ENCODE measurements at regions not wholly inside any gene's neighbourhood (a gene's known extent, or its start where the extent isn't known, plus 50 kb on each side); places are given as distances from the start of the nearest gene placed in this dataset.
"Not testable (repeated sequence)": the region's sequence is repeated elsewhere in the genome, so short reads cannot be mapped to it uniquely, and the experiment has no call there.

DNA sequence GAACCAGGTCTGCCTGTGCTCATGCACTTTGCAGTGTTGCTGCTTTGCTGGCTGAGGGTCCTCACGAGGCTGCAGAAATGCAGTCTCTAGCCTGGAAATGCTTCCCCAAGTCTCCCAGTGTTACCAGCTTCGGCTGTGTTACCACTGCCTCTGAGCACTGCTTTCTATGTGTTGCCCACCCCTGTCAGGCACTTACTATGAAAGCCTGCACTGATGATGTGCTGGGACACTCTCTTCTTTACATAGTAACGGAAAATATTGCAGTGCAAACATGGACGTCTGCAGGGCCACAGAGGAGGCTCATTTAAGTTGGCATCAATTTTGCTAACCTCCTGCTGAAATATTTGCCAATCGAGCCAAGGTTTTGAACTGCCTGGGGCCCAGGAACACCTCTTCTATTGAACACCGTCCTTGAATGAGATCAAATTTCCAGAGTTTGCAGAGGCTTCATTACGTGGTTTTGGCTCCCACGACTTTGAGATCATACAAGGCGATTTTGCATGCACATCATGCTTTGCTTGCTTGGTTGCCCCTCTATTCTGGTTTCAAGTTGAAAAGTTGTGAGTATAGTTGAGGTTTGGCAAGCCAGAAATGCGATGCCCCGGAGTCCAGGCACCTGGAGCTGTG, 404.7 kb upstream of the PODXL start:
- no peak for DNase-seq (ENCODE audit: low read depth)

DNA sequence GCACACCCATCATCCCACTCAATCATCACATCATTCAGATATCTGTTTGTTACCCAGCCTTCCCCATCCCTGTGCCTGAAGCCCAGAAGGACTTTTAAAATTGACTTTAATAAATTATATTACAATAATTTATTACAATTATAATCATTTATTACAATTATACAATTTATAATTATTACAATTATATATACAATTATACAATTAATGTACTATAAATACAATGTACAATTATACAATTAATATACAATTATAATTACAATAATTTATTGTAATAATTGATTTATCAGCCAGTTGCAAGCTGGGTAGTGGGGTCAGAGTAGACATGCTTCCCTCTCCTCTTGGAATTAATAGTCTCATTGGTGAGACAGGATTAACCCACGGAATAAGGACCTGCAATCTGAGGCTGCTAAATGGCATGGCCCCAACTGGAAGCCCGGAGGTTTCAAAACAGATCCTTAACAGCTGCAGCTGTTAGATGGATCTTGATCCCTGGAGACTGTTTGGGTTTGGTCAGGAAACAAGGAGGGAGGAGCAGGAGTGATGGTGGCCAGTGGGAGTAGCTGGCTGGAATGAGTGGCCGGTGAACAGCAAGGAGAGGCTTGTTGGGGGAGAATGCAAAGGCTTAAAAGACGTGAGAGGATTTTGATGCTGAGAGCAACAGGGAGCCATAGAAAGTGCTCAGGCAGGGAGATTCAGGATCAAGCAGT, 402.8 kb upstream of the PODXL start:
- no peak for DNase-seq (ENCODE audit: low read depth)

DNA sequence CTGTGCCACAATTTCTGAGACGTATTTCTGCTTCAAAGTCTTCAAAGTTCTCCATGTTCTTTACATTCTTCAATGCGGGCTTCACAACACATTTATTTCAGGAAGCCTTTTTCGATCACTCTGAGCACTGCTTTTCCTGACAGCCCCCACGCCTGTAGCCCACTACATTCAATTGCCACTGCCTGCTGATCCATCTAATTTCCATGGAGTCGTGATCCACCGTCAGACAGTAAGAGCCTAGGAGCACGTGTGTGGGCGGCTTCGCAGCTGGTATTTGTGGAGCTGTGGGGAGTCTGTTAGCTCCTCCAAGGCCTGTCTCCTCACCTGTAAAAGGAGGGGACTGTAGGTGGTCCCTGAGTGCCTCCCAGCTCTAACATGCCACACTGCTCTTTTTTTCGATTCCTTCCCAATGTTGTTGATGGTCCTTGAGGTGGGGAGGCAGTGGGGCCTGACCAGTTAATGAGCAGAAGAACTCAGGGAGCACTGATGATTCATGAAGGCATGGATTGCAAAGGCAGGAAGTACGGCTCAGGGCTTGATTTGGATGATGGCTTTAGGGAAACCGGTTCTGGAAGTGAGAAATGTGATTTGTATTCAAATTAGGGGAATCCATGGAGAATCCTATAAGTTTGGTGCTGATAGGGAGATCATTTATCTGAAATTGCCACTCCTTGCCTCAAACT, 401.1 kb upstream of the PODXL start:
- no peak for DNase-seq (ENCODE audit: low read depth)

DNA sequence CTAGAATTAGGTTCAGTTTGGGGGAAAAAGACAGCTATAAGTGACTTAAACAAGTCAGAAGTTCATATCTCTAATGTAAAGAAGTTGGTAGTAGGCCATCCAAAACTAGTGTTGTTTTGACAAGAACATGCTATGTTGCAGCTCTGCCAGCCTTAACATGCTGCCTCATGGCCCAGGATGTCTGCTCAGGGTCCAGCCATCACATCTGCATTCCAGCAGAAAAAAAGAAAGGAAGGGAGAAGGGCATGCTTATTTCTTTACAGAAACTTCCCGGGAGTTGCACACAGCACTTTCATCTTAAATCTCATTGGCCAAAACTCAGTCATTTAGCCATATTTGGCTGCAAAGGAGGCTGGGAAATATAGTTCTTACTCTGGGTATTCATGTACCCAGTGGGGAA, 400.4 kb upstream of the PODXL start:
- DNase-seq (ENCODE audit: low read depth): no peak

DNA sequence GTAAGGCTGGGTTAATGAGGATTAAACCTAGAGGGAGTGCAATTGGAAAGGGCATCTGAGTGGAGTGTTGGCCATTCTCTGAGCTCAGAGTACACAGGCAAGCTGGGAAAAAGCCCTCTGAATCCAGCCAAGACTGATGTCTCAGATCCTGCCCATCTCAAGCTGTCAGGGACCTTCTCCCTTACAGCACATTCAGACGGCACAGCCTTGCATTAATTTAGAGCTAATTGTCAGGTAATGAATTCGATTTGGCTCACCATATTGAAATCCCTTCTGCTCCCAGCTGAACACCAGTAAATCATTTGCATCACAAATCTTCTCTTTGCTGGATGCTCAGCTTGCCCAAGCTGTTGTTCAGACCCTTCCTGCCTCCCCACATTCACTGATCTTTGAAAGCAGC, 399.3 kb upstream of the PODXL start:
- DNase-seq (ENCODE audit: low read depth): no peak

DNA sequence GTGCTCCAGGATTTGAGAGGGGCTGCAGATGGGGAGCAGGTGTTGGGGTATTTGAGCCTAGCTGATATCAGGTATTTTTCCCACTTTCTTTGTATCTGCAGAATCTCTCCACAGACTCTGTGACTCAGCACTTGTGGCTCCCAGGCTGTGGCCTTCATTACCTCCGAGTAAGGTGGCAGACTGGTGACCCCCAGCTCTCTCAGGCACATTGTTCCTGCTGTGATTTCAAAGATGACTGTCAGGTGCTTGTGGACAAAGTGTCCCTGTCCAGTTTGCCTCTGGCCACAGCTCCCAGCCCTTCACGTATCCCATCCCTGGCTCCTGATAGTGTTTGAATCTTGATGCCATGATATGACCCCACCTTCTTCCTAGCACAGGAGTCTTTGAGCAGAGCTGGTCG, 396.8 kb upstream of the PODXL start:
- no peak for DNase-seq (ENCODE audit: low read depth)

DNA sequence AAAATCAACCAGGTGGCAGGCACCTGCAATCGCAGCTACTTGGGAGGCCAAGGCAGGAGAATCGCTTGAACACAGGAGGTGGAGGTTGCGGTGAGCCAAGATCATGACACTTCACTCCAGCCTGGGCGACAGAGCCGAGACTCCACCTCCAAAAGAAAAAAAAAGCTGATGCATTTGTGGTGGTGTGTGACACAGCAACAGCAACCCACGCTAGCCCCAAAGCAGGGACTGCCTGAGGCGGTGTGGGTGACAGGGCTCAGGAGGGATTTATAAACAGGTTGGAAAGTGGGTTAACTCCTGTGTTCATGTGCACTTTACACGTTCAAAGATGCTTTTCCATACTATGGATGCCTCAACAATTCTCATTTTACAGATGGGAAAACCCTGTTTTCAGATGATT, 395.9 kb upstream of the PODXL start:
- DNase-seq (ENCODE audit: low read depth): no peak

- DNase-seq (ENCODE audit: low read depth): no peak
Measured at GRCh38 chr7:131950758-131951157, 394.3 kb upstream of the PODXL start.

DNA sequence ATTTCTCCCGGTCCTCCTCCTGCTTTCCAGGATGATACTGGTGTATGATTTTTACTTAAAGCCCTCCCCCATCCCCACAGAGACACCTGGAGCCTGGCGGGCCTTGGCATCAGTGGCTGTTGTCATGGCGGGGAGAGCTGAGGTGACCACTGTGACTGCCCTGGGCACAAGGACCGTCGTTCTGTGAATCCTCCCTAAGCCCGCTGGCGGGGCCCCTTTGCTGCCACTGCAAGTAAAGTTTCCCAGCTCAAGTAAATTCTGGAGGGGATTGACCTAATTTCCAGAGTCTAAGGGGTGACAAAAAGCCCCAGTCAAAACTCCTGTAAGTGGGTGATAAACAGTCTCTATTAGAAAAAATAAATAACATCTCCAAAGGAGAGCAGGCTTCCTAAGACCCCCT, 393.2 kb upstream of the PODXL start:
- no peak for DNase-seq (ENCODE audit: low read depth)

DNA sequence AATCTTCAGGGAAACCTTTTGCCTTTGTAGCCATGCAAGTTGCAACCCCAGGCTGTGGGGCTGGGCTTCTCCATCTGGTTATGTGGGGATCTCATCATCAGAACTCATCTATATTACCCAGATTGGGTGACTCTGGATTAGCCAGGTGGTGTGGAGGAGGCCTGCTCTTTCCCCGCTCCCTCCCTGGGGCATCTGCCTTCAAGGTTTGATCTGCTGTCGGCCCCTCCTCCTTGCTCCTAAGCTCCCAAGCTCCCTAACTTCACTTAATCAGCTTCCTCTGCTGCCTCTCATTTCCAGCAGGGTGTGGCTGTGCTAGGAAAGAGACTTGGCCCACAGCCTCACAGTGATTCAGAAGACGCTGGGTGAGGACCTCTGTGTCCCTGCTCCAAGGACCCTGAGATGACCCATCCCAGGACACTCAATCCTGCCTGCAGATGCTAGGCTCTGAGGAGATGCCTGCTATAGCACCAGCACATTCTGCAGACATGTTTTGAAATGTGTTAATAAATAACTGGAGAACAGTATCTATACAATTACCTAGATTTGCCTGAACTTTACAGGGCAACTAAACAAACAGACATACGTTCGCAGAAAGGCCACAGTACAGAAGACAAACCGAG, 392.1 kb upstream of the PODXL start:
- DNase-seq (ENCODE audit: low read depth): no peak

DNA sequence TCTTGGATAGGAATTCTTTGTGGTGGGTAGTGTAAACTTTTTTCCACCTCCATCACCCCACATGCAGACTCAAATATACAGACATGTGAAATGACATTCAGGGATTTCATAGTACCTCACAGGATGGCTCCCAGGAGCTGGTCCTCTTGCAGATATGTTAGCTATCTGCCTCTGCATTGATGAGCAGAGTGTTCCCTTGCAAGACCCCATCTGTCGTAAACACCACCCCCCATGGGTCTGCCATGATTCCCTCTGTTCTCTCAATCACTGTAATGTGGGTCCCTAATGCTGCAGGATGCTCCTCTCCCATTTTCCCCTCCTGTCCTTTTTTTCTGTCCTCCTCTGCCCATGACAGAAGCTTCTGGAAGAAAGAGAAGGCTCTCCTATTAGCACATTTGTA, 391.2 kb upstream of the PODXL start:
- DNase-seq (ENCODE audit: low read depth): no peak

- no peak for DNase-seq (ENCODE audit: low read depth)
Measured at GRCh38 chr7:131945957-131946544, 389.6 kb upstream of the PODXL start.

DNA sequence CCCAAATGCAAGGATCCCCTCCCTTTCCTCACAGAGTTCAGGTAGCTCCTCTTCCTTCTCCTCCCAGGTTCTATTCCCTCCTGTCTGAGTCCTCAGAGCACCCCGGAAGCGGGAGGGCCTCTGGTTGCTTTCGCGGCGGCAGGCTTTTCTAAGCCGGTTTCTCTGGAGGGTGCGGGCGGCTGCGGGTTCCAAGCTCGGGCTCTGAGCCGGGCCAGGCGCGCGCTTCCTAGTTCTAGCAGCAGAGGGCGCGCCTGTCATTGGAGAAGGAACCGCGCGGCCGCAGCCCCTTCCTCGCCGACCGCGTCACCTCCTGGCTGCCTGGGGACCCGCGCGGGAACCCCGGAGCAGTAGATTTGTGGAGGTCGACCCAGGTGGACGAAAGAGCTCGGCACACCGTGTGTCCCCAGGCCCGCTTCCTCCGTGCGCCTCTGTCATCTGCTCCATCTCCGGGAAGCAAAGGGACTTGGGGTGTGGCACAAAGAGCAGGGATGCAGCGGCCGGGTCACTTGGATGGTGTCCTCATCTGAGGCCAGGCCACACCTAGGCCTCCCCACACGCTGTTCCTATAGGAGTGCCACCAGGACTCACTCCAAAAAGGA, 389.0 kb upstream of the PODXL start:
- DNase-seq (ENCODE audit: low read depth): no peak

DNA sequence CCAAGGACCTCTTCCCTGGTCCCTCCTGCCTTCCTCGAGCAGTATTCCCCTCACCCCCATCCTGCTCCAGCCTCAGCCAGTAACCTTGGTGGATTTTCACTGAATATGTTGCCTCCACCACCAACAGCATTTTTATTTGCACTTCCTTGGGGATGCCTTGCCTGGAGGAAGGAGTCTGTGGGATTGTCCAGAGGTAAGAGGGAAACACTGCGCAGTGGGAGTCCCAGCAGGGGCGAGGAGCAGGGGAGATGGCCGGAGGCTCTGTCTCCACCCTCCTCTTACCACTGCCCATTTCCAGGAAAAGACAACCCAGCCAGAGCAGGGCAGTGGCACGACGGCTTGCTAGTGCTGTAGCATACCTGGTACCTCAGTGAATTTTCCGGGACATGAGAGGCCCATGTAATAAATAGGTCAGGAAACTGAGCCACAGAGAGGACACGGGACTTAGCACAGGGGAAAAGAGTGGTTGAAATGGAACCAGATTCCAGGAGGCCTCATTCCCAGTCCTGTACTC, 388.2 kb upstream of the PODXL start:
- DNase-seq (ENCODE audit: low read depth): no peak

DNA sequence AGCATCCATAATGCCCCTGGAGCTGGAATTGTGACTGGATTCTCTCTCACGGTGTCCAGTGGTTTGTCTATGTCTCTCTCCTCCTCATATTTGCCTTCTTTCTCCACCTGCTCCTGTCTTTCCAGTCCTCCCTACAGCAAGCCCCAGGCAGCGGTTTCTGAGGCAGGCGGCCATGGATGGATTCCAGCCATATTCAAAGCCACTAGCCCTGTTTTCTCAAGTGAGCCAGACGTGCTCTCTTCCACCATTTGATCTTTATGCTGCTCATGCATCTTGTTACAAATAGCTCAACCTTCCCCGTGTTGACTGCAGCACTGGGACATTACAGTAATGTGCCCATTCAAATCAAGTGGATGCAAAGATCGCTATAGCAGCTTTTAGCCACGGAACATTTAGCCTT, 387.2 kb upstream of the PODXL start:
- no peak for DNase-seq (ENCODE audit: low read depth)

- DNase-seq (ENCODE audit: low read depth): no peak
Measured at GRCh38 chr7:131943211-131943610, 386.8 kb upstream of the PODXL start.

DNA sequence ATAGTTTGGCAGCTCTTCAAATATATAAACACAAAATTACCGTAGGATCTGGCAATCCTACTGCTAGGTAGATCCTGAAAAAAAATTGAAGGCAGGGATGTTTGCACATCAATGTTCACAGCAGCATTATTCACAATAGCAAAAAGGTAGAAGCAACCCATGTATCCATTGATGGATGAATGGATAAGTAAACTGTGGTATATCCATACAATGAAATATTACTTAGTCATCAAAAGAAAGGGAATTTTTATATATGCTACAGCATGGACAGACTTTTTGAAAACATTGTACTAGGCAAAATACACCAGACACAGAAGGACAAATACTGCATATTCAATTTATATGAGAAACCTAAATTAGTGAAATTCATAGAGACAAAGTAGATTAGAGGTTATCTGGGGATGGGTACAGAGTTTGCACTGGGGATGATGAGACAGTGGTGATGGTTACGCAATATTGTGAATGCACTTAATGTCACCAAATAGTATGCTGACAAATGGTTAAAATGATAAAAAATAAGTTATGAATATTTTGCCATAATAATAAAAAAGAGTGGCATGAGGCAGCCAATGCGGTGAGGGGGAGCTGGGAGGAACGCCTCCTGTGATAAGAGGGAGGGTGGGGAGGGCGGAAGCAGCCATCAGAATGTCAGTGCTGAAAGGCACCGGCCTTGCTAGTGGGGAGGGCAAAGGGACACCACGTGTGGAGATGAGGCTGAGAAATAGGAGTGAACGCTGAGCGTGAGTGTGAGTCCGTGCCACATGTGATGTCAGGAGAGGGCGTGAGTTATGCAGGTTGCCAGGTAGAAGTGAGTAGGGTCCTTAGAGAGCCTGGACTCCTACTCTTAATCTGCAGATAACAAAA, 386.1 kb upstream of the PODXL start:
- no peak for DNase-seq (ENCODE audit: low read depth)

DNA sequence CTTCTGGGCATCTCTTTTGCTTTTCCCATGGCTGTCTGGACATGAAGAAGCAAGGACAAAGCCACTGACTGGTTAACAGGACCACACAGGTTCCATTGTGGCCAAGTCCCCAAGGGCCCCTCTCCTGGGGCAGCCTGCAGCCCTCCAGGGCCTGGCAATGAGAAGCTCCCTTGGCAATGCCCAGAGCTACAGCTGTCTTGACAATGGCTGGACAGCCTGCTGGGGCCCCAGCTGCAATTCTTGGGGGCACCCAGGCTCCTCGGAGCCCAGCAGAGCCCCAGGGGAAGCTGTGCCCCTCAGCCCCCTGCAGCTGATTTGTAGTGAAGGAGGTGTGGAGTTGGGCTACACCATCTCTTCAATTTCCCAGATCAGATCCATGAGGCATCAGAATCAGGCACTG, 384.9 kb upstream of the PODXL start:
- DNase-seq (ENCODE audit: low read depth): no peak

GRCh38 chr7:131940621-131941165, 384.3 kb upstream of the PODXL start:
- DNase-seq (ENCODE audit: low read depth): no peak

- DNase-seq (ENCODE audit: low read depth): not testable (repeated sequence)
Measured at GRCh38 chr7:131938788-131939187, 382.4 kb upstream of the PODXL start.

- no peak for DNase-seq (ENCODE audit: low read depth)
Measured at GRCh38 chr7:131937868-131938267, 381.4 kb upstream of the PODXL start.

Measured in T-helper 22 cell (primary cell).